Calu3 (cell line): ENCODE measurements at regions not wholly inside any gene's neighbourhood (a gene's known extent, or its start where the extent isn't known, plus 50 kb on each side); places are given as distances from the start of the nearest gene placed in this dataset.

Experiments
- BruUV-seq: library from RNA; stranded (reverse); fragments of 400-500 nt; replicated peaks from 2 replicates; lab custom pipeline; 2021; lab: Mats Ljungman, UMichigan
- CTCF ChIA-PET: fragments of 300-600 bp; sonication (Branson Sonifier 250); formaldehyde crosslinking; loops from one replicate; lab custom pipeline; 2022; ENCODE audit warnings: antibody characterized with exemption; lab: Charles Lee
- DNase-seq: peaks from one replicate; pipeline ENCODE4 v3.0.0; 2022
- H3K27ac Mint-ChIP-seq: one replicate; pipeline ENCODE4 v1.8.0; 2022; ENCODE audit warnings: mixed read lengths; ENCODE audit not compliant: unreplicated experiment
- H3K27me3 Mint-ChIP-seq: one replicate; pipeline ENCODE4 v1.8.0; 2022; ENCODE audit warnings: mixed read lengths; ENCODE audit not compliant: unreplicated experiment
- H3K36me3 Mint-ChIP-seq: one replicate; pipeline ENCODE4 v1.8.0; 2022; ENCODE audit warnings: mild to moderate bottlenecking, moderate library complexity, mixed read lengths; ENCODE audit not compliant: insufficient read depth, unreplicated experiment
- H3K4me1 Mint-ChIP-seq: one replicate; pipeline ENCODE4 v1.8.0; 2022; ENCODE audit warnings: mild to moderate bottlenecking, low read depth, mixed read lengths; ENCODE audit not compliant: unreplicated experiment
- H3K4me3 Mint-ChIP-seq: one replicate; pipeline ENCODE4 v1.8.0; 2022; ENCODE audit warnings: mild to moderate bottlenecking, low read depth, moderate library complexity, mixed read lengths; ENCODE audit not compliant: unreplicated experiment
- H3K9me3 Mint-ChIP-seq: one replicate; pipeline ENCODE4 v1.8.0; 2022; ENCODE audit warnings: low read depth, mixed read lengths; ENCODE audit not compliant: unreplicated experiment
- intact Hi-C: fragments of 100-400 bp; cut with micrococcal nuclease; formaldehyde crosslinking; loops from one replicate; pipeline ENCODE4 v1.10.0; 2022; ENCODE audit not compliant: unreplicated experiment
- TF ChIP-seq, protein P1 (sequence below): fragments of 200-600 bp; IDR thresholded peaks from one replicate; pipeline ENCODE4 v1.8.0; 2022; ENCODE audit warnings: antibody characterized with exemption; ENCODE audit not compliant: unreplicated experiment

DNA sequence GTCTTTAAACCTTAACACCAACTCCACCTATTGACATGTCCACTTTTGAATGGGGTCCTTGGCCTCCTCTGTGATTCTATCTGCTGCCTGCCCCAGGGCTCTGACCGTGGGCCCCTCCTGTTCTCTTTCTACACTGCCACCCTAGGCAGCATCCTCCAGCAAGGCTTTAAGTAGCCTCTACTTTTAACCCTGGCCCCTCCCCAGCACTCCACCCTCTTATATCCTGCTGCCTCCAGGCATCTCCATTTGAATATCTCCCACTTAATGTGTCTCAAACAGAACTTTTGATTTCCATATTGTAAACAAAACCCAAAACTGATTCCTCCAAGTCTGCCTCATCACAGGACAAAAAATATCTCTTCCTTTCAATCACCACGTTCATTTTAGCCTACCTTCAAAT lies 90.5 kb upstream of the ARHGAP32 start:
- TF ChIP-seq, protein P1, sequence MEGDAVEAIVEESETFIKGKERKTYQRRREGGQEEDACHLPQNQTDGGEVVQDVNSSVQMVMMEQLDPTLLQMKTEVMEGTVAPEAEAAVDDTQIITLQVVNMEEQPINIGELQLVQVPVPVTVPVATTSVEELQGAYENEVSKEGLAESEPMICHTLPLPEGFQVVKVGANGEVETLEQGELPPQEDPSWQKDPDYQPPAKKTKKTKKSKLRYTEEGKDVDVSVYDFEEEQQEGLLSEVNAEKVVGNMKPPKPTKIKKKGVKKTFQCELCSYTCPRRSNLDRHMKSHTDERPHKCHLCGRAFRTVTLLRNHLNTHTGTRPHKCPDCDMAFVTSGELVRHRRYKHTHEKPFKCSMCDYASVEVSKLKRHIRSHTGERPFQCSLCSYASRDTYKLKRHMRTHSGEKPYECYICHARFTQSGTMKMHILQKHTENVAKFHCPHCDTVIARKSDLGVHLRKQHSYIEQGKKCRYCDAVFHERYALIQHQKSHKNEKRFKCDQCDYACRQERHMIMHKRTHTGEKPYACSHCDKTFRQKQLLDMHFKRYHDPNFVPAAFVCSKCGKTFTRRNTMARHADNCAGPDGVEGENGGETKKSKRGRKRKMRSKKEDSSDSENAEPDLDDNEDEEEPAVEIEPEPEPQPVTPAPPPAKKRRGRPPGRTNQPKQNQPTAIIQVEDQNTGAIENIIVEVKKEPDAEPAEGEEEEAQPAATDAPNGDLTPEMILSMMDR = no peak
- peak overlapping the region; percentile 54 for H3K4me3 Mint-ChIP-seq
- H3K27me3 Mint-ChIP-seq = no peaks in the 10 kb centered on the region
- no peak for DNase-seq
- no TSS peak for BruUV-seq
- peaks cover 46% of the 10 kb centered on the region for H3K4me1 Mint-ChIP-seq
- peaks cover 20% of the 10 kb centered on the region for H3K36me3 Mint-ChIP-seq
- CTCF ChIA-PET = no interaction called here
- H3K9me3 Mint-ChIP-seq = no peaks in the 10 kb centered on the region
- H3K27ac Mint-ChIP-seq = peak overlapping the region; percentile 62
- intact Hi-C loops = loop anchor here (5.0 kb wide), 2 partner anchors 35 to 50 kb away; no protein-coding TSS in a partner anchor

DNA sequence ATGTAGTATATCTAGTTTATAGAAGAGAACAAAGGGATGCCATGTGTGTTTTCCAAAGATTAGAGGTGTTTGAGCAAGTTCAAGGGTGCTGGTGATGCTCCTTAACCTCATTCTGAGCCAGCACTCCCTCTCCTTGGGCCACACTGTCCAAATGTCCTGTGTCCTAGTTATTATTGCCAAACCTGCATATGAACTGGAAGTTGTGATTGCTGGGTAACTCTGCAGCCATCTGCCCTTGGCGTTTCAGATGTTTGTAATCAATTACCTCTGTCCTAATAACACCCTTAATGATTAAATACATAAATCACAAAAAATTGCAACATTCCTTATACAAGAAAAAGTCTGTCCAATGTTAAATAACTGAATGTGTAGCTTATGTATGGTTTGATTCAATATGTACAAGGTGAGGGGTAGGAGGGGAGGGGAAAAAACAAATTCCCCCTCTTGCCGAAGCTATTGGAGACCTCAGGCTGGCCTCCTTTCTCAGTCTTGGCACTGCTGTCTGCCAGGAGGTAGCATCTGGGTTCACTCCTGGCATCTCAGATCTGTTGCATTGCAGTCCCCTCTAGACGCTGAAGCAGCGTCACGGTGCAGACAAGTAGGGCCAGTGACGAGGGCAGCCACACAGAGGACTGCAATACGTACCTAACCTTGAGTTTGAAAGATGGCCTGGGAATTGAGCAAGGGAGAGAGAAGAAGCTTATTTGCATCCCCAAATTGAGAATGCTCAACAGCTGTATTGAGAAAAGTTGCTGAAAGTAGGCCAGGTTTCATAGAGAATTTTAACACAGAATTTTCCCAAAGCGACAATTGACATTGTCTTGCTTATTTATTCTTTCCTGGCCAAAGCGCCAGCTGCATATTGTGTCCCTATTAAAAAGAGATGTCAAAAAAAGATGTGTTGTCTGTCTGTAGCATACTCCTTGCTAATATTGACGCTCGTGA lies 89.6 kb upstream of the ARHGAP32 start:
- H3K4me1 Mint-ChIP-seq = peaks cover 55% of the 10 kb centered on the region
- TF ChIP-seq, protein P1 = no peak
- H3K36me3 Mint-ChIP-seq = peaks cover 20% of the 10 kb centered on the region
- no peak overlapping the region for H3K4me3 Mint-ChIP-seq
- no TSS peak for BruUV-seq
- CTCF ChIA-PET = no interaction called here
- no peak overlapping the region for H3K27ac Mint-ChIP-seq
- DNase-seq = no peak
- H3K9me3 Mint-ChIP-seq = no peaks in the 10 kb centered on the region
- intact Hi-C loops = loop anchor here (5.0 kb wide), 2 partner anchors 36 to 51 kb away; no protein-coding TSS in a partner anchor
- H3K27me3 Mint-ChIP-seq = no peaks in the 10 kb centered on the region

DNA sequence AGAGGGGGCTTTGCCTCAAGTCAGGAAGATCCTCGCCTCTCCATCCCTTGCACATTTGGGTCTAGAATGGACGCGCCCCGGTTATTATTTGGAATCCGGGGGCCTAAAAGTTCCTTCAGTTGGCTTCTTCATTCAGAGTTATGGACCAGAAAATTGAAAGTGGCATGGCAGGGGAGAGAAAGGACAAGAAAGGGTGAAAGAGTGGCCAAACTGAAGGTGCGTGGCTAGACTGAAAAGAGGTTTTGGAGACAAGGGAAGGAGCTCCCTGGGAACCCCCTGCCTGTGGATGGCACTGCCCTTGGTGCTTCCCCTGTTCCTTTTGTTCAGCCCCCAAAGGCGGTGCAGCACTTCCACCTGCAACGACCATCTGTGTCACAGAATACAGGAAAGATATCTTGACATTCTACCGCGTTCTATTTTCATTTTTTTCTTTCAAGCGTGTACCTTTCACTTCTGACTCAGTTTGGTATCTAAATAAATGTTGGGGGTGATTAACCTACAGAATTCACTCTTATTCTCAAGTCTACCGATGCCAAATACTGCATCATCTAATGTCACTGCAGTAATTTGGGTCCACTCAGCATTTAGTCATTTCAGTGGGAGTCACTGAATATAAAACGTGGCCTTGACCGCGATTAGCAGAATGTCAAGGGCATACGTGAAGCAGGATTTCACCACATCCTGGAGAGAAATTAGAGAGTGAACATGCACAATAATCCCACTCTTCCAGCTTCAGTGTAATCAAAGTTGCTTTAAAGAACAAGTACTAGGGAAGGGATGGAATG lies 88.1 kb upstream of the ARHGAP32 start:
- DNase-seq = no peak
- intact Hi-C loops = loop anchor here (5.0 kb wide), 2 partner anchors 37 to 52 kb away; no protein-coding TSS in a partner anchor
- Mint-ChIP-seq H3K9me3 (no peaks in the 10 kb centered on the region), H3K27ac (peak overlapping the region; percentile 83), H3K4me1 (peaks cover 70% of the 10 kb centered on the region), H3K27me3 (no peaks in the 10 kb centered on the region), H3K36me3 (peaks cover 20% of the 10 kb centered on the region), H3K4me3 (peak overlapping the region; percentile 92)
- TF ChIP-seq, protein P1 = no peak
- TSS peak; percentile 63 for BruUV-seq
- CTCF ChIA-PET = interaction anchor here (1.0 kb wide), 1 partner anchor 51 kb away, joined by 4 read pairs; no protein-coding TSS in a partner anchor

DNA sequence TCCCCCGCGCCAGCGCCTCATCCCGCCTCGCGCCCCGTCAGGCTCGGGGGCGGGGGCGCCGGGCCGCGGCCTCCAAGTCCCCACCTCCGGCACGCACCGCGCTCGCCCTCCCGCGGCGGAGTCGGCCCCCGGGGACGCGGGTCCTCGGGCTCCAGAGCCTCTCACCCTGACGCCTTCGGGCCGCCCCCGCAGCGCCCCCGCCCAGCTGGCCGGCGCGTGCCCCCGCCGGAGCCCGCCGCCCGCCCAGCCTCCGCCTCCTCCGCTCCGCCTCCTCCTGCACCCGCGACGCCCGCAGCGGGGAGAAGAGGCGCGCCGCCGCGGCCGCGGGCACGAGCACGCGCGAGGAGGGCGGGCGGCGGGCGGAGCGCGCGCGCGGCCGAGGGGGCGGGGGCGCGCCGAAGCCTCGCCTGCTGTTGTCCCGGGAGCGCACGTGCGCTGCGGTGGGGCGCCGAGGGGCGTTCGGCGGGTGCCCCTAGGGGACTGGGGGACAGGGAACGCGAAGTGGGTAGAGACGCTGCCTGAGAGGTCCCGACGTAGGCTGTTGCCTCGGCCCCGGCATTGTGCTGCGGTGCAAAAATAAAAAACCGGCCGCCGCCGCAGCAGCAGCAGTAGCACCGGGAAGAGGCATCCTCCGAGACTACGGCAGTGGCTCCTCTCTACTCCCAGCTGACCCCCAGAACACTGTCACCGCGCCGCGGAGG lies 87.4 kb upstream of the ARHGAP32 start:
- DNase-seq = peak; percentile 89
- intact Hi-C loops = loop anchor here (5.0 kb wide), 3 partner anchors 38 to 53 kb away; no protein-coding TSS in a partner anchor
- Mint-ChIP-seq H3K4me1 (peaks cover 65% of the 10 kb centered on the region), H3K4me3 (peak overlapping the region; percentile 92), H3K9me3 (no peaks in the 10 kb centered on the region), H3K27ac (peak overlapping the region; percentile 83), H3K27me3 (no peaks in the 10 kb centered on the region), H3K36me3 (peaks cover 20% of the 10 kb centered on the region)
- no TSS peak for BruUV-seq
- TF ChIP-seq, protein P1 = no peak
- CTCF ChIA-PET = interaction anchor here (1.0 kb wide), 1 partner anchor 52 kb away, joined by 4 read pairs; no protein-coding TSS in a partner anchor
